Stimulated activated CD8-positive, alpha-beta memory T cell treated with anti-CD3 and anti-CD28 coated beads, Interleukin-4, amount 100 ng/mL, for 1 hour (primary cell): ENCODE measurements at regions not wholly inside any gene's neighbourhood (a gene's known extent, or its start where the extent isn't known, plus 50 kb on each side); places are given as distances from the start of the nearest gene placed in this dataset.
"Not testable (repeated sequence)": the region's sequence is repeated elsewhere in the genome, so short reads cannot be mapped to it uniquely, and the experiment has no call there.

Source experiments
- DNase-seq, 2 donors: peaks; one replicate each; pipeline ENCODE4 v3.0.0-alpha.2; 2020; ENCODE audit warnings: low read depth in 2 of 2, low spot score in 1 of 2

DNA sequence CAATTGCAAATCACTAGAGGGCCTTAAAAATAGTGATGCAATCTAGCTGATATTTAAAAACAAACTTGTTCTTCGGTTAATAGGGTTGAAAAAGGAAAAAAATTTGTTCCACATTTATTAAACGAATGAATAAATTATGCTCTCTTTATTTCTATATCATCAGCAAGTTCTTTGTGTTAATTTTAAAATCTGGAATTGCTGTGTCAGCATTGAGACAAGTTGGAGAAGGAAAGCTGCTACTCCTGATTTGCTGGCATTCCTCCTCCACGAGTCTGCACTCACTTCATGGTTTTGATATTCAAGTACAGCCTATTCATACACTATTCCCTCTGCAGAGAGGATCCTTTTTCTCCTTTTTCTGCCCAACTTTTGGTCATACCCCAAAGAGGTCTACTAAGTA is 117.6 kb downstream of the MRPL39 start:
- DNase-seq = no peak

GRCh38 chr21:25487046-25487594 is 120.2 kb downstream of the MRPL39 start:
- DNase-seq = no peak

GRCh38 chr21:25485914-25486313 is 121.4 kb downstream of the MRPL39 start:
- no peak for DNase-seq

DNA sequence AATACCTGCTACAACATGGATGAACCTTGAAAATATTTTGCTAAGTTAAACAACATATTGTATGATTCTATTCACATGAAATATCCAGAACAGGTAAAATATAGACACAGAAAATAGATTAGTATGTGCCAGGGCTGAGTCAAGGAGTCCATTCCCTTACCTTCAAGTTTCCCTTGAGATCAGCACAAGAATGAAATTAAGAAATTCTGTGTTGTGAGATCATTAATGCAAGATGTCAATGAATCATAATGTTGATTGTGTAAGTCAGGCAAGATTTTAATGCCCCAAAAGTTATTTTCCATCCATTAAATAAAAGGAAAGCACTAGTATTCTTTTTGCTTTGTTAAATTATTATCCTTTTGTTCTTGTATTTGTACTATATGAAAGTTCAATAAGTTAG is 139.4 kb downstream of the MRPL39 start:
- no peak for DNase-seq

GRCh38 chr21:25467071-25467470 is 140.2 kb downstream of the MRPL39 start:
- DNase-seq = not testable (repeated sequence)

DNA sequence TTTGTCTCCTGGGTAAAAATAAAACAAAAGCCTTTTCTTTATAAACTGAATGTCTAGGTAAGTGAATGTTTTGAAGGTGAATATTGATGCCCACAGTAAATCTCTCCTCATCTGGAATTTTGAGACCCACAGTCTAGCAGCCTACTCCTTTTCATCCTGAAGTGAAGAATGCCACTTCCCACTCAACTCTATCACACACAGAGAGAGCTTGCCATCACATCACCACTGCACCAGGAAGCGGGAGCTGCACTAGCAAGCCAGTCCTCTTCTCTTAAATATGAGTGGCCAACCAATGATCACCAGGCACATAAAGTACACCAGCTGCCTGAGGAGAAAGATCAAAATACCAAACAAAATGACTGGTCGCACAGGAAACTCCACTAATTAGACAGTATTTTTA is 140.8 kb downstream of the MRPL39 start:
- DNase-seq = no peak

DNA sequence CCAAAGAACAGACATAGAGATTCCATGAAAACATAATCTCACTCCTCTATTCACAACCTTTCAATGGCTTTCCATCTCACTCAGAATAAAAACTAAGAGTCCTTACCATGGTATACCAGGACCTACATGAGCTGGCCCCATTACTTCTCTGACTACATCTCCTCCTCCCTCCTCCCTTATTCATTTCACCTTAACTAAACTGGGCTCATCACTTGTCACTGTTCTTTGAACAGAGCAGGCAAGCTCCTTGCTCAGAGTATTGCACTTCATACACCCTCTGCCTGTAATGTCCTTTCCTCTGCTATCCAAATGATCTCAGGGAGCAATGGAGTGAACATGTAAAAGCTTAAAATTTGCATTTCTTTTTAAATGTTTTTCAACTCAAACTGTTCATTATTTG is 142.0 kb downstream of the MRPL39 start:
- DNase-seq = no peak

- DNase-seq = no peak
These were observed 143.0 kb downstream of the MRPL39 start for GRCh38 chr21:25464275-25464674.

- no peak for DNase-seq
These were observed 144.7 kb downstream of the MRPL39 start for GRCh38 chr21:25462517-25462971.

- DNase-seq = no peak
These were observed 145.6 kb downstream of the MRPL39 start for GRCh38 chr21:25461725-25462124.

- DNase-seq = no peak
These were observed 147.3 kb downstream of the MRPL39 start for GRCh38 chr21:25459993-25460392.

DNA sequence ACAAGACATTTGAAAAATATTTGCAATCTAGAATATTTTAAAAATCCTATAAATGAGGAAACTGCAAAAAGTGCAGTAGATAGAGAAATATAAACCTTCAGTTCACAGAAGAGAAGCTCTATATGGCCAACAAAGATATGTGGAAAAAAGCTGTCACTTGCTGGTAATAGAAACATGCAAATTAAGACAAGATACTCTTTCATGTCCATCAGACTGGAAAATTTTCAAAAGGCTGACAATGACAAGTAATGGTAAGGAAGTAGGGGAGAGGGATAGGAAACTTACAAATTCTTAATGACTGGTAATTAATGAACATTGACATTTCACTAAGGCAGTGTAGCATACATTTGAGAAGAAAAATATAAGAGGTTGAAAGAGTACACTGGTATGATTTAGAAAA is 147.9 kb downstream of the MRPL39 start:
- DNase-seq = no peak

GRCh38 chr21:25458484-25458883 is 148.8 kb downstream of the MRPL39 start:
- DNase-seq = no peak

- DNase-seq = no peak
These were observed 149.3 kb downstream of the MRPL39 start for GRCh38 chr21:25457946-25458345.

- DNase-seq = no peak
These were observed 149.9 kb downstream of the MRPL39 start for GRCh38 chr21:25457411-25457810.

DNA sequence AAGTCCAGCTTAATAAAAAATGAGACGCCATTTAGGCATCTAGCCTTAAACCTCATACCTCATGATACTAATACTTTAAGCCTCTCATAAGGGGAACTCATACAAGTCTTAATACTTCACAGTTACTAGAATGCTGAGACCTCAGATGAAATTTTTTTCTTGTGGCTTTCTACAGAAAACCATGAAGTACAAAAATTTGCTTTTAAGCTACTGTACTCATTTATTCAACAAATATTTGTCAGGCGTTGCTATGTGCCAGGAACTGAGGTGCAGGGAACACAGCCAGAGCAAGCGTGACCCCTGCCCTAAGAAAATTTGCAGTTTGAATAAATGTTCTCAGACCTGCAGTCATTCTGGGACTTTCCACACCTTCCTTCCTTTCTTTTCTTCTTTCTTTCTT is 150.6 kb downstream of the MRPL39 start:
- no peak for DNase-seq

DNA sequence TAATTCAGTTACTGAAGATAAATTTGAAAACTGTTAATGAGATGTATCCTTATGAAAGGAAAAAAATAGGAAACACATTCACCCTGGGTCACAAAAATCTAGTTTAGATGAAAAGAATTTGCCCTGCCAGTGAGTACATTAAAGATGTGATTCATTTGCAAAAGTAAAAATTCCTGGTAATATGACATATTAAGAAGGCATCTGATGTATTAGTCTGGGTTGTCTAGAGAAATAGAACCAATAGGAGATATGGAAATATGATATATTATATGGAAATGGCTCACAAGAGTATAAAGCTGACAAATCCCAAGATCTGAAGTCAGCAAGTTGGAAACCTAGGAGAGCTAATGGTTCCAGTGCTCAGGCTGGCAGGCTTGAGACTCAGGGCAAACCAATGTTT is 153.8 kb downstream of the MRPL39 start:
- DNase-seq = no peak

- DNase-seq = no peak
These were observed 157.3 kb downstream of the MRPL39 start for GRCh38 chr21:25449950-25450349.

- no peak for DNase-seq
These were observed 165.4 kb downstream of the MRPL39 start for GRCh38 chr21:25441835-25442234.

DNA sequence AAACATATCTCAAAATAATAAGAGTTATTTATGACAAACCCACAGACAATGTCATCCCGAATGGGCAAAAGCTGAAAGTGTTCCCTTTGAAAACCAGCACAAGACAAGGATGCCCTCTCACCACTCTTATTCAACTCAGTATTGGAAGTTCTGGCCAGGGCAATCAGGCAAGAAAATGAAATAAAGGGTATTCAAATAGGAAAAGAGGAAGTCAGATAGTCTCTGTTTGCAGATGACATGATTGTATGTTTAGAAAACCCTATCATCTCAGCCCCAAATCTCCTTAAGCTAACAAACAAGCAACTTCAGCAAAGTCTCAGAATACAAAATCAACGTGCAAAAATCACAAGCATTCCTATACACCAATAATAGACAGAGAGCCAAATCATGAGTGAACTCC is 169.8 kb downstream of the MRPL39 start:
- DNase-seq = not testable (repeated sequence)

DNA sequence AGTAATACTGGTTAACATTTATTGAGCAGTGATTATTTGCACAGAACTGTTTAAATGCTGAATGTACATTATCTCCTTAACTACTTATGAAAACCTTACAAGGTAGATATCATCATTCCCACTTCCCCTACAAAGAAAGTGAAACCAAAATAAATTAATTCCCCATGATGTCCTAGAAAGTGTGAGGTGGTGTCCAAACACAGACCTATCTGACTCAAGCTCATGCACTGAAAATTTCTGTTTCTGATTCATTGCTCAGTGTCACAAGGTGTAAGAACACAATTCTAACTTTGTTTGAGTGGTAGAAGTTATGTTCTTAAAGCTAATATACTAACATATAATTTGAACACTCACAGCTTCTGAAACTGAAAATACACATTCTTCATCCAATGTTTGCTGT is 178.7 kb downstream of the MRPL39 start:
- no peak for DNase-seq

- no peak for DNase-seq
These were observed 179.5 kb downstream of the MRPL39 start for GRCh38 chr21:25427828-25428227.

- DNase-seq = no peak
These were observed 180.7 kb downstream of the MRPL39 start for GRCh38 chr21:25426580-25426979.

DNA sequence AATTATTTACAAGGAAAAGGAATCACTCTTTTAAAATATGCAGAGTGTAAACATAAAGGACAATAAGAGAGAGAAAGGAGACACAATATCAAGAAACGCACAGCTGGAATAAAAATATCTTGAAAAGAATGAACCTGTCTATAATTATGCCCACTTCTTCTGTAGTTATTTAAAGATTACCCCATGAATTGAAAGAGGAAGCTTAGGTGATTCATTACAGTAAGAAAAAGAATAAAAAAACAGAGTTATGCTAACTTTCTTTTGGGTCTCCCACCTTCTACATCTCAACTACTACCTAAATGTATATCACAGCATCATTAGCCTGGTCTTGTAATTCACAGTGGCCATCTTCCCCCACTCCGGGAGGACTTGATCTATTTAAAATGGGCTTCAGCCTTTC is 182.1 kb downstream of the MRPL39 start:
- no peak for DNase-seq
